ENCODE measurements at regions not wholly inside any gene's neighbourhood (a gene's known extent, or its start where the extent isn't known, plus 50 kb on each side); places are given as distances from the start of the nearest gene placed in this dataset.

DNA sequence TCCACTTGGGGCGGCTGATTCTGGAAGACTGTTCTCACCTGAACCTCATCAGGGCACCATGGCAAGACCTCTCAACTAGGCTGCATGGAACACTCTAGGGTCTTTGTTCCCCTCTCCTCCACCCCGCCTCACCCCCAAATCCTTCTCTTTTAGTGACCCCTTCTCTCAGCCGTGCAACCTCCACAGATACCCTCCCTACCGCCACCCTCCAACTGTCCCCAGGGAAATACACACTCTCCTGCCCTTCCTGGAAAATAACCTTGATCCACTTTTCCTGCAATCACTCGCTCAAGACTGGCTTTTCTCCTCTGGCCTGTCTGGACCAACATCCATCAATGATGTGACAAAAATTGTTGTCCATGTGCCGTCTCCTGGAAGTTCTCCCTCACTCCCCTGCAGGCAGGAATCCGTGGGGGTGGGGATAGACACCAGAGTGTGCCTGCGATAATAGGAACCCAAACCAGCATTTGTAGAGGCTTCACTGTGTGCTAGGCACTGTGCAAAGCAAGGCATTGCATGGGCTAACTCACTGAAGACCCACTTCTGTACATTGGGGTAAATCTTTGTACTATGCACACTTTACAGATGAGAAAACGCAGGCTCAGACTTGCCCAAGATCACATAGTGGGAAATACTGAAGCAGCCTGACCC is 160.1 kb upstream of the UBE2E1 start:
- TF ChIP-seq CTCF (IDR thresholded peaks at IDR 0.05) (no peak), POLR2A (IDR thresholded peaks at IDR 0.05) (no peak)
